Prostate gland (tissue), 2 donors: ENCODE measurements at regions not wholly inside any gene's neighbourhood (a gene's known extent, or its start where the extent isn't known, plus 50 kb on each side); places are given as distances from the start of the nearest gene placed in this dataset.

Source experiments
- POLR2A ChIP-seq: fragments of 450-650 bp; IDR thresholded peaks from one replicate; pipeline ENCODE4 v1.6.1; 2016; ENCODE audit warnings: antibody characterized with exemption, mild to moderate bottlenecking
- TF ChIP-seq, protein P1 (sequence below), 4 experiments: fragments of 200-600 bp in 2 of 4; fragments of 450-650 bp in 2 of 4; sonication (generic) in 2 of 4; IDR thresholded peaks; 1 replicate in 3 of 4; 2 replicates in 1 of 4; pipeline ENCODE4 v1.5.1; 2016 to 2019; ENCODE audit warnings: antibody characterized with exemption in 4 of 4, mild to moderate bottlenecking in 2 of 4, moderate library complexity in 2 of 4

DNA sequence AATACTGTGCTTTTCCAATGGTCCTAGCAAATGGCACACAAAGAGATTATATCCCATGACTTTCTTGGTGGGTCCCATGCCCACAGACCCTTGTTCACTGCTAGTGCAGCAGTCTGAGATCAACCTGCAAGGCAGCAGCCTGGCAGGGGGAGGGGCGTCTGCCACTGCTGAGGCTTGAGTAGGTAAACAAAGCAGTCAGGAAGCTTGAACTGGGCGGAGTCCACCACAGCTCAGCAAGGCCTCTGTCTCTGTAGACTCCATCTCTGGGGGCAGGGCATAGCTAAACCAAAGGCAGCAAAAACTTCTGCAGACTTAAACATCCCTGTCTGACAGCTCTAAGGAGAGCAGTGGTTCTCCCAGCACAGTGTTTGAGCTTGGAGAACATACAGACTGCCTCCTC lies 82.9 kb downstream of the ZNF737 start:
- TF ChIP-seq, protein P1, sequence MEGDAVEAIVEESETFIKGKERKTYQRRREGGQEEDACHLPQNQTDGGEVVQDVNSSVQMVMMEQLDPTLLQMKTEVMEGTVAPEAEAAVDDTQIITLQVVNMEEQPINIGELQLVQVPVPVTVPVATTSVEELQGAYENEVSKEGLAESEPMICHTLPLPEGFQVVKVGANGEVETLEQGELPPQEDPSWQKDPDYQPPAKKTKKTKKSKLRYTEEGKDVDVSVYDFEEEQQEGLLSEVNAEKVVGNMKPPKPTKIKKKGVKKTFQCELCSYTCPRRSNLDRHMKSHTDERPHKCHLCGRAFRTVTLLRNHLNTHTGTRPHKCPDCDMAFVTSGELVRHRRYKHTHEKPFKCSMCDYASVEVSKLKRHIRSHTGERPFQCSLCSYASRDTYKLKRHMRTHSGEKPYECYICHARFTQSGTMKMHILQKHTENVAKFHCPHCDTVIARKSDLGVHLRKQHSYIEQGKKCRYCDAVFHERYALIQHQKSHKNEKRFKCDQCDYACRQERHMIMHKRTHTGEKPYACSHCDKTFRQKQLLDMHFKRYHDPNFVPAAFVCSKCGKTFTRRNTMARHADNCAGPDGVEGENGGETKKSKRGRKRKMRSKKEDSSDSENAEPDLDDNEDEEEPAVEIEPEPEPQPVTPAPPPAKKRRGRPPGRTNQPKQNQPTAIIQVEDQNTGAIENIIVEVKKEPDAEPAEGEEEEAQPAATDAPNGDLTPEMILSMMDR (IDR thresholded peaks at IDR 0.05), result no peak
- TF ChIP-seq POLR2A, result no peak
